ENCODE measurements at regions not wholly inside any gene's neighbourhood (a gene's known extent, or its start where the extent isn't known, plus 50 kb on each side); places are given as distances from the start of the nearest gene placed in this dataset.

GRCh38 chr12:94095618-94096017 lies 52.8 kb upstream of the PLXNC1 start:
- intact Hi-C loops (cut with DNase I), result loop anchor here (10.0 kb wide), 1 partner anchor 201 kb away; no protein-coding TSS in a partner anchor
- TF ChIP-seq POLR2AphosphoS5 (IDR thresholded peaks at IDR 0.05; ENCODE audit: insufficient read depth in 1 of 2, low read depth in 1 of 2) (no peak), CTCF (IDR thresholded peaks at IDR 0.05) (no peak), POLR2A (IDR thresholded peaks at IDR 0.05) (no peak)

GRCh38 chr12:94098466-94098865 lies 49.9 kb upstream of the PLXNC1 start:
- Histone ChIP-seq H3K36me3 (no peaks in the 10 kb centered on the region), H3K27ac (no peak overlapping the region), H3K9me3 (no peaks in the 10 kb centered on the region), H3K4me3 (no peak overlapping the region), H3K4me1 (peaks cover 13% of the 10 kb centered on the region), H3K27me3 (no peaks in the 10 kb centered on the region)
- intact Hi-C loops (cut with DNase I), result loop anchor here (10.0 kb wide), 1 partner anchor 204 kb away; no protein-coding TSS in a partner anchor
- no peak for DNase-seq (ENCODE audit: extremely low spot score in 2 of 2)
- no peak for TF ChIP-seq POLR2A (IDR thresholded peaks at IDR 0.05)
- TF ChIP-seq POLR2AphosphoS5 (IDR thresholded peaks at IDR 0.05; ENCODE audit: insufficient read depth in 1 of 2, low read depth in 1 of 2), result no peak
- no peak for TF ChIP-seq CTCF (IDR thresholded peaks at IDR 0.05)

More at GRCh38 chr12:94095618-94096017, 52.8 kb upstream of the PLXNC1 start:
- H3K27me3 ChIP-seq, result no peaks in the 10 kb centered on the region
- no peak overlapping the region for H3K27ac ChIP-seq
- H3K36me3 ChIP-seq, result no peaks in the 10 kb centered on the region
- no peak for DNase-seq (ENCODE audit: extremely low spot score in 2 of 2)
- no peaks in the 10 kb centered on the region for H3K9me3 ChIP-seq
- H3K4me3 ChIP-seq, result no peak overlapping the region
- H3K4me1 ChIP-seq, result peaks cover 1% of the 10 kb centered on the region
